HG03097 (cell line): ENCODE measurements at regions not wholly inside any gene's neighbourhood (a gene's known extent, or its start where the extent isn't known, plus 50 kb on each side); places are given as distances from the start of the nearest gene placed in this dataset.

Experiments used
- ATAC-seq: cut with Tn5 transposase; IDR thresholded peaks from one replicate; pipeline ENCODE4 v1.9.1; 2021; ENCODE audit not compliant: unreplicated experiment, low FRiP score

DNA sequence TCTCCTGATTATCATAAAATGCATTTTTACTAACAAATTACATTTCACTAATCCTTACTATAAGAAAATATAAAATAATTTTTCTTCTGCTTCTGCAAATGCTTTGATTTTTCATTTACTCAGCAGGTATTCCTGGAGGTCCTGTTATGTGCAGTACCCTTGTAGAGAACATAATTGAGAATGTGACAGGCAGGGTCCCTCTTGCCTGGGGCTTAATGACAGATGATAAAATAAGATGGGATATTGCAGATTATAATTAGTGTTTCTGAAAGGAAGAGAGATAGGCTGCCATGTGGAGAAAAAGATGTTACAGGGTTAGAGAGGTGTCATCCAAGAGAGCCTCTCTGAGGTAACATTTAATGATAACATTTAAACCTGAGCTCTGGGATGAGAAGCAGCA lies 128.9 kb downstream of the MAD2L1 start:
- no peak for ATAC-seq

DNA sequence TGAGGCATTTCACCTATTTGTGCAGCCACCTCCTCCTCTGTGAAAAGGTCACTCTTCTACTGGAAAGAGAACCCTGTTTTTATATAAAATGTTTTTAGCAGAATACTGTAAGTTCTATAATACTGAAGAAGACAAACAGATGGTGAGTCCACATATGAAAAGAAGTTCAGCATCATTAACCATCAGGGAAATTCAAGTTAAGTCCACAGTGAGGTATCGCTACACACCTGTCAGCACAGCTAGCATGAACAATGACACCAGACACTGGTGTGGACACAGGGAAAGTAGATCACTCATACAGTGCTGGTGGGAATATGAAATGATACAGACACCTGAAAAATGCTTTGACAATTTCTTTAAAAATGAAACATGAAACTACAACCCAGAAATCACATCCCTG lies 133.0 kb downstream of the MAD2L1 start:
- ATAC-seq = no peak

DNA sequence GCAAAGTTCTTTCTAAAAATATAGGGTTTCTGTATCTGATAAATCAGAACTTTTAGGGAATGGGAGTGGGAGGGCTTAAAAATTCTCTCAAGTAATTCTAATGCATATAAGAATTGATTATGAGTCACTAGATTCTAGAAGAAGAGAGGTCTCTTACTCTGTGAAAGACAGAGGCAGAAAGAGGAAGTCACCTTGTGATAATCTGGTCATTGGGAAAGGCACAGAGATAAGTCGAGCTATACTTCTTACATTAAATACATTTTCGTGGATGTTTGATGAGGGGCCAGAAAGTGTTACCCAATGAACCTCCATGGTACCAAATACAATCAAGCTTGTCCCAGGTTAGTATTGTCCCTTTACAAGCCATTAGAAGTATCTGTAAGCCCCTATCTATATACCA lies 134.4 kb downstream of the MAD2L1 start:
- no peak for ATAC-seq

DNA sequence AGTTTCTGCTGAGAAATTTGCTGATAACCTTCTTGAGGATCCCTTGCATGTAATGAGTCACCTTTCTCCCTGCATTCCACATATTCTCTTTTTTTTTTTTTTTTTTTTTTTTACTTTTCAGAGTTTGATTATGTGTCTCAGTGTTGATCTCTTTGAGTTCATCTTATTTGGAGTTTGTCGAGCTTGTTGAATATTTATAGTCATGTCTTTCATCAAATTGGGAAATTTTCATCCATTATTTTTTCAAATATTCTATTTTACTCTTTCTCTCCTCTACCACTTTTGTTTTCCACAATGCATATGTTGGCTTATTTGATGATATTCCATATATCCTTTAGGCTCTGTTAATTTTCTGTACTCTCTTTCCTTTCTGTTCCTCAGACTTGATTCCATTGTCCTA lies 136.1 kb downstream of the MAD2L1 start:
- ATAC-seq = no peak

DNA sequence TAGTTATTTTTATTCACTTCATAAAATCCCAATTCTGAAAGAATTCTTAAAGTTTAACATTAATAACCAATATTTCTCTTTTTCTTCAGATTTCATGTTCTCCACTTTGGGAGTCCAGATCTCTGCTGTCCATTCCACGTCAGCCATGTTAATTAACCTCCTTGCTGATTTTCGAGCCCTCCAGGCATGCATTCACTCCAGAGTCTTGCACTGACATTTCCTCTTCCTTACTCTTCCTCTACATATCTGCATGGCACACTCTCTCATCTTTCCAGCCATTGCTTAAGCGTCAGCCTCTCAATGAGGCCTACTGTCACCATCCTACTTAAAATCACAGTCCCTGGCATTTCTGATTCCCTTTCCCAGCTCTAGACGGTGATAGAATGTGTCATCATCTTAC lies 144.8 kb downstream of the MAD2L1 start:
- no peak for ATAC-seq

DNA sequence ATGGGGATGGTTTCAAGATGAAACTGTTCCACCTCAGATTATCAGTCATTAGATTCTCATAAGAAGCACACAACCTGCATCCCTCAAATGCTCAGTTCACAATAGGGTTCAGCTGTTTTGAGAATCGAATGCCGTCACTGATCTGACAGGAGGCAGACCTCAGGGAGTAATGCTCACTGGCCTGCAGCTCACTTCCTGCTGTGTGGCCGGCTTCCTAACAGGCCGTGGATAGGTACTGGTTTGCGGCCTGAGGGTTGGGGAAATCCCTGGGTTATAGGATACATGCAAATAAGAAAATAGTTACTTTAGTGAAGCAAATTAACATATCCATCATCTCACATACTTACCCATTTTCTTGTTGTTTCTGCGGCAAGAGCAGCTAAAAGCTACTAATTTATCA lies 160.4 kb downstream of the MAD2L1 start:
- no peak for ATAC-seq

DNA sequence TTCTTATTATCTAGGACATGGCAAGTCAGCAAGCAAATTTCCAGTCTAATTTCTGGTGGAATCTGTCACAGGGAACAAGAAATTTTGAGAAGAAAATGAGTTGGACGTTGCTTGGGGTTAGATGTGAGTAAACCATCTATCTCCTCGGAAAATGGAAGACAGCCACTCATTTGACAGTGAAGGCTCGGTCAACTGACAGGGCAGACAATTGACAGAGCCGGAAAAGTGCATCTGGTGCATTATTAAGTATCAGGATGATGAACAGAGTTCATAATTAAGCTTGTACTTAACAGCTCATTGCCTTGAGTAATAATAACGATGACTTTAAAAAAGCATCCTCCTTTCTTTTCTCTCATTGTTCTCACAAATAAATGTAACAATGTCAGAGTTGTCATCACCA lies 168.4 kb downstream of the MAD2L1 start:
- no peak for ATAC-seq

DNA sequence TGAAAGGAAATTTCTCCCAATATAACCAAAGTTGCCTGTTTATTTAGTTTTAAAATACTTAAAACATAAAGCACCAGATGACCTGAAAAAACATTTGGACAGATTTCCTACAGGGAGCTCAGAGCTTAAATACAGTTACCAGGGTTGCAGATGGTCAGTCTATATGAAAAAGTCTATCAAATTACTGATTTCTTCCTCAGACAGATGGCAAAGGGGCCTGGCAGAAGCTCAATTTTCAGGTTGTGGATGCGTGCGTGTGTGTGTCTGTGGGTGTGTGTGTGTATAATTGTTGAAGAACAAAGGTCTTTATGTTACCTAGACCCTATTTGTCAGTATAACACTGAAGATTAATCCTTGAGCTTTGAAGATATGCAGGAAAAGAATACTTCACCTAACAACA lies 169.4 kb downstream of the MAD2L1 start:
- no peak for ATAC-seq

DNA sequence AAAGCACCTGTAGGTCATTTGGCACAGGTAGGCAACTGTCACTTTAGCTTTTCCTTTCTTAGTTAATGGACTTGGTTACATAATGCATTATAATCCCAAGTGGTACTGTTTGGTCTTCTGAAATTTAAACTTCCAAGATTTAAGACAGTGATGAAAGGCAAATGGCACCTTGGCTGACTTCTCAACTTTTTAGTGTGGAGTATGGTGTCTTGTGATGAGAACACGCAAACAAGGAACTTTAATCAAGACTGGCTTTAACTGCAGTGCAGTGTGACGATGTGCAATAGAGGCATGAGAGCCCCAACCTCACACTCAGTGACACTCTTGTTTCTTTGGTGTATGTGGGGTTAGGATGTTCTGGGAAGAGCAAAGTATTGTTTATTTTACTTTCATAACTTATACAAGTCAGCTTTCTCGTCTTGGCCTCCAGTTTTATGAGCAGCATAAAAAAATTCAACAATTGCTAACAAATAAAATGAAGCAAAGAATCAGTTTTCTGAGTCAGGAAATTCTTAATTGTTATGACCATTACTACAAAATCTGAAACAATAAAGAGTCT lies 171.9 kb downstream of the MAD2L1 start:
- ATAC-seq = no peak

DNA sequence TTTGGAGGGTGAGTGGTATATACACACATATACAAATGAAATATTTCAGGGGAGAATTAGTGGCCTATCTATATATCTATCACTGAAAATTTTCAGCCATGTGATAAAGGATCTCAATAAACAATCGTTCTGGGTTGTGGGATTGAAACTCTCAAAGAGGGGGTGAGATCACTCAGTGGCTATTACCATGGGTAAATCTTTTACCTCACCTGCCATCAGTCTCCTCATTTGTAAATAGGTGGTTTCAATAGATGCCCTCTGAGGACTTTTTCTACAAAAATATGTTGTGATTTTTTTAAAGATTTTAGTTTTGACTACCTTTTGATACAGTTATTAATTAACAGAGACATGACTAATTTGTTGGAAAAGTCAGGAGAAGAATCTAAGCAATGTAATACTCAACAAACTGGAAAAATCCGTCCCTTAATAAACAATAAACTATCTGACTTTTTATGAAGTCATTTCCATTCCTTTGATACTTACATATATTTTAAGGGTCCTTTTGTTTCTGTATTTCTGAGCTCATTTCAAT lies 192.8 kb downstream of the MAD2L1 start:
- ATAC-seq = no peak

DNA sequence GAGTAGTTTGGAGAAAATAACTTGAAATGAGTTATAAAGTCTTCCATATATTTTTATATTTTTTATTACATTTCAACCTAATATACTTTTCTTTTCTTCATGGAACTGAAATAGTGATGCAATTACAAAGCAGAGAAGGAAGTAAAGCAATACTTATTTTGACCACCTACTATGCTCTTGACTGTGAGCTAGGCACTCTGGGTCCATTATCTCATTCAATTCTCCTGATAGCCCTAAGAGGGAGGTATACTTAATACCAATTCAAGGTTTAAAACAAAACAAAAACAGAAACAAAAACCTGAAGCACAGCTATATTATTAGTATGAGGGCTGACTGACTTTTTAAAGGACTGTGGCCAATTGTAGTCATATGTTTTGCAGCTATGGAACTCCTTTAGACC lies 193.5 kb downstream of the MAD2L1 start:
- no peak for ATAC-seq

DNA sequence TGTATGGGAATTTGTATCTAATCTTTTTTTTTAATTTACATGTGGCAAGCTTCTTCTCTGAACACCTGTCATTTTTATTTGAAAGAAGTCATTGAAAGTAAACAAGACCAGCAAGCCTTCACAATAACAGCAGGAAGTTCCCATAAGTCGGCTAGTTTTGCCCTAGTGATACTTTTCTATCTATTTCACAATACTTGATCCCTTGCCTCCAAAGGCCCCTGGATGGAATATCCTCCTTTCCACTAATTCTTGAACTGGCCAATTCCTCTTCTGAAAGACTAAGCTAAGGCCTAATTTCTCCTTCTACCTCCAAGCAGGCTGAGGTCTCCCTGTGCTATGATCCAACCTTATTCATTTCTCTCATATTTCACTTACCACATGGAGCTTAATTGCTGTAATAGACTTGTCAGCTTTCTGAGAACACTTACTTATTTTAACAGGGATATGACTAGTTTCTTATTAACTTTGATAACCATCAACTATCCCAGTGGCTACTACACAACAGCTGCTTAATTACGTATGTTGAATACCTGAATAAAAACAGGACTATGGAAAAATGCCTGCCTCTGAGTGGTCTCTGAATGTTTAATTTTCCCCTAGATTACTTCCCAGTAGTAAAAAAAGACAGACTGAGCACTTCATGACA lies 194.2 kb downstream of the MAD2L1 start:
- no peak for ATAC-seq

DNA sequence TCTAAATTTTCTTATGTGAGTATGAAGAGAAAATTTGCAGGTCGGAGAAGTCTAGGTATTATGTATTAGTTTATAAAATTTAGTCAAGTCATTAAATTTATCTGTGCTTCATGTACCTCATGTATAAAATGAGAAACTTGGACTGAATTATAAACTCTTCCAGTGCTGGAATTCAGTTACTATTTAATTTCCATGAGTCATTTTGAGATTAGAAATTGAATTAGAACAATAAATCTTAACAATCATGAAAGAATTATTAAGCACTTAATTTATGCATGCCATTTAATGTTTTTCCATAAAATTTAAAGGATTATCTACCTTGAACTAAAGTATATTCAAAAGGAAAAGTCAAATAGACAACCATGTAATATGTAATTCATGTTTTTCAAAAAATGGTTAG lies 195.8 kb downstream of the MAD2L1 start:
- no peak for ATAC-seq

DNA sequence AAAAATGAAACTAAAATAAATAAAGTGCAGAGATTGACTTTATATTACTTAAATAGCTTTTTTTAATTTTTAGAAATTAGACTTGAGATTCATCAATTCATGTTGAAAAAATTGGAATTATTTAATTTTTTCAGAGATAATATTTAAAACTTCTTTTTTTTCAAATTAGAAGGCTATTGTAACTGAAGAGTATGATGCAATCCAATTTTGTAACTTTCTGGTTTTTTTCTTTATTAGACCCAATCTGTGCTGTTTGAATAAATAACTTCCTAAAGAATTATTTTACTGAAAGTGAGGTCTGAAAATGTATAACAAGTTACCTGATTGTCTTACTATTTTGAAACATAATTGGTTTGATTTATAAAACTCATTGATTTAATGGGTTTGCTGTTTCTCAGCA lies 200.9 kb downstream of the MAD2L1 start:
- ATAC-seq = no peak

DNA sequence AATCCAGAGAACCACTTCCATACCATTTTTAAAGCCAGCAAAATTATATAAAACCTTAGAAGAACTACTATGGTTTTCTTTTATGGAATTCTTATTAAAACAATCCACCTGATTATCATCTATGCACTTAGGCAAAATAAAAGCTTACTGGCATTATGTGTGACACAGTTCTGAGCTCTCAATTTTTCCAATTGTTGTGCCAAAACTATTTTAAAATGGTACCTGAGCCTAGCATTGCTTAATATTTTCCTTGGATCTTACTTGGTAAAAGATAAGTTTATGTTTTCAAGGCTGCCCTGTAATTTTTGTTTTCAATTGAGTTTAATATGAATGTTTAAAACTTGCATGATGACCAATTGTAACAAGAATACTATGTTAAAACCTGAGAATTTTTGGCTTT lies 201.3 kb downstream of the MAD2L1 start:
- ATAC-seq = no peak

DNA sequence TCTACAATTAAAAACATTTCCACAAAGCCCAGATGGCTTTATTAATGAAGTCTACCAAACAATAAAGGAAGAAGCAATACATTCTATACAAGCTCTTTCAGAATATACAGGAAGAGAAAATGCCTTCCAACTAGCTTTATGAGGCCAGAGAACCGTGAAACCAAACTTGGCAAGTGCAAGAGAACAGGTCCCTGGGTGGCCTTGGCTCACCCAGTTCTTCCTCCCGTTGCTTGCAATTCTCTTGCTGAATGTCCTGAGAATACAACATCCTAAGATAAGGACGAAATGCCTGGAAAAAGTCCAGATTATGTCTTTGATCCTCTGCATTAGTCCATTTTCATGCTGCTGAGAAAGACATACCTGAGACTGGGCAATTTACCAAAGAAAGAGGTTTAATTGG lies 204.9 kb downstream of the MAD2L1 start:
- no peak for ATAC-seq

DNA sequence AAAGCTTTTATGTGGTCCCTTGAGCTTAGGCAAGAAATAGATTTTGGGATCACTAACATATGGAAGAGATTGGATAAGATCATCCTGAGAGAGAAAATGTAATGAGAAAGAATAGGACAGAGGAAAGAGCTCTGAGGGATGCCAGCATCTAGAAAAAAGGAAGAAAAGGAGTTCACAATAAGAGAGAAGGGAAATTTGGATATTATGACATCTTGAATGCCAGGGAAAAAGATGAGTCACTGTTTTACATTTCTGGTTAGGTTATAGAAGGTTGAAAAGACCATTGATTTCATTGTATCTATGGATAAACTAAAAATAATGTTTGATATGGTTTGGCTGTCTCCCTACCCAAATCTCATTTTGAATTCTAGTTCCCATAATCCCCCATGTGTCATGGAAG lies 208.5 kb downstream of the MAD2L1 start:
- ATAC-seq = no peak

DNA sequence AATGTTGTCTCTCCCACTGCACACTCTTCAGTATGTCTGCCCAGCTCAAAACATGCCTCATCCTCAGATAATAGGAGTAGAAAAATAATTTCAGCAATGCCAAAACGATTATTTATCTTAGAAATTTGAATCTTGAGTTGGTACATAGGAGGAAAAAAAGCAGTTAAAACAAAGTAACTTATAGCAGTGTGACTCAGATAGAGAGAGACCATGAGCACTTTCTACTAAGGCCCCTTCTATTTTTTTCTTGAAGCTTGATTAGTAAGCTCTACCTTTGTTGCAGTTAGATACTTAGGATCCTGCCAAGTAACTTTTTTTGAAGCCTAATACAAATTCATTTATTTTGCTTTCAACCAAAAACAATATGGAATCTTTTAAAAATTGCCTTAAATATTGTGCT lies 212.3 kb downstream of the MAD2L1 start:
- ATAC-seq = no peak

DNA sequence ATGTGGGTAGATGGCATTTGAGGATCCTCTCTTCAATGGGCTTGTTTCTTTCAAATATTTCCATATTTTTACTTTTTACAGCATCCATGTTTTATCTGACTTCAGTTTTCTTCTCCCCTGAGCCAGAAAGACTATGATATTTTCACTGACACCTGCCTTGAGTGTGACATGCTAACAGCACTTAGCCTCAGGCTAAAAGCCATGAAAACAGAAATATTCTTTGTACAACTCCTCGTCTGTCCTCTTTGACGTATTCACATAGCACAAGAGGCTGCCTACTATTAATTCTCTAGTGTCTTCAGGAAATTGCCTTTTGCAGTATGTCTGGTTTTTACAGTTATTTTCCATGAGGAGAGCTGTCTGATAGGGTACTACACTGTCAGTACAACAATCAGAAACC lies 215.0 kb downstream of the MAD2L1 start:
- no peak for ATAC-seq

DNA sequence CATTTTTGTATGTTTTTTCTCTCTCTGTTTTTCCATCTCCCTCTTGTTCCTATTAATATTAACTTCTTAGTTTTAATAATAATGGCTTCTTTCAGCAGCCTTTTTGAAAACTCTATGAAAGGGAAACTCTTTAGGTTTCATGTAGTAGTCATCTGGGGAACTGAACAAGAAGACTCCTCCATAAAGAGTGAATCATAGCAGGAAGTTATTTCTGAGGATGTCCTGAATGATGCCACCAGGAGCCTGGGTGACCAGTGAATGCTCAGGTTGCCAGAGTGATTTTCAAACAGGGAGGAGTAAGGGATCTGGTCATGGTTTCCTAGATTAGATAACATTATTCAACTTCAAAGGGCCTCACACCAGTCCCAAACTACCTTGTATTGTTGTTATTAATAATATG lies 212.8 kb upstream of the PDE5A start:
- ATAC-seq = peak; percentile 81

DNA sequence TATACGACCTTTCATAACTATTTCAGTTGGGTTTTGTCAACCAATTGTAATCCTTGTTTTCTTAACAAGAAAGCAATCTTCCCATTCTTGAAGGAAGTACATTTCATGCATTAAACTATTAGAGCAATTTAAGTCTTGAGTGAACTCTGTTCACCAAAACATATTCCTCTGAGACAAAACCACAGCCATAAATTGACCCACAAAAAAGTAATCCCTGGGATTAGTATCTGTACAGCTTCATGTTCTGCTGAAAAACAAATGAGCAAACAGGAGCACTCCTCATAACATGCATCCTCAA lies 207.0 kb upstream of the PDE5A start:
- no peak for ATAC-seq

DNA sequence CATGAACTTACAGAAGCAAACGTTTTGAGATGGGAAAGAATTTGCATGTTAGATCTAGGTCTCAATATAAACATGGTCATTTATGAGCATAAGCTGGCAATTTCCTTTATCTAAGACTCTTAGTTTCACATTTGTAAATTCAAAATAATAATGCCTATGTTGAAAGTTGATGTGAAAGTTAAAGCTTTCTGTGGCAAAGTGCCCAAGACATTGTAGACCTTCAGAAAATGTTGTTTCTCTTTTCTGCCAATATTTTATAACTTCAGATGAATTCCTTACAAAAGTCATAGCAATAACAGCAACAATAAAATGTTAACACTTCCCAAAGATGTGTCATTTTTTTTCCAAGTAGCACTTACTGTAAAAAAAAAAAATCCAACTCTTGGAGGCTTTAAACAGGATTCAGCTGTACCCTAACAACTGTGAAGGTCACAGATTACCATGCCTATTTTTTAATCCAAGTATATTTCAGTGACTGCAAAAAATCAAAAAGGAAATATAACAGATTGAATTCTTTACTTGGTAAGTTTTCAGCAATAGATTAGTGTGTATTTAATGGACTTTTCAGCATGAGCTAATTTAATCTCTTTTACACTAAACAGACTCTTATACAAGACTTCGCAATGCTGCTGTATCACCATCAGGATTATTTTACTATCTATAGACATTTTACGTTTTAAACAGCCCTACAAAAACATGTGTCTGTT lies 206.5 kb upstream of the PDE5A start:
- ATAC-seq = no peak
